ENCODE measurements at regions not wholly inside any gene's neighbourhood (a gene's known extent, or its start where the extent isn't known, plus 50 kb on each side); places are given as distances from the start of the nearest gene placed in this dataset.

GRCh38 chr1:188359315-188359714, 1530.6 kb downstream of the PLA2G4A start:
- no peak for TF ChIP-seq CTCF (IDR thresholded peaks at IDR 0.05)
- no peak for TF ChIP-seq ZFX (IDR thresholded peaks at IDR 0.05; ENCODE audit: borderline replicate concordance)
- H3K27ac ChIP-seq, result no peak overlapping the region

- H3K27ac ChIP-seq, result no peak overlapping the region
- no peak for TF ChIP-seq CTCF (IDR thresholded peaks at IDR 0.05)
- TF ChIP-seq ZFX (IDR thresholded peaks at IDR 0.05; ENCODE audit: borderline replicate concordance), result no peak
Observed at GRCh38 chr1:188363943-188364342, 1535.2 kb downstream of the PLA2G4A start.

GRCh38 chr1:188364927-188365449, 1536.2 kb downstream of the PLA2G4A start:
- no peak overlapping the region for H3K27ac ChIP-seq
- TF ChIP-seq ZFX (IDR thresholded peaks at IDR 0.05; ENCODE audit: borderline replicate concordance) (no peak), CTCF (IDR thresholded peaks at IDR 0.05) (no peak)

GRCh38 chr1:188365874-188366273, 1537.1 kb downstream of the PLA2G4A start:
- TF ChIP-seq ZFX (IDR thresholded peaks at IDR 0.05; ENCODE audit: borderline replicate concordance) (no peak), CTCF (IDR thresholded peaks at IDR 0.05) (no peak)
- H3K27ac ChIP-seq, result no peak overlapping the region

GRCh38 chr1:188367661-188368060, 1538.9 kb downstream of the PLA2G4A start:
- TF ChIP-seq ZFX (IDR thresholded peaks at IDR 0.05; ENCODE audit: borderline replicate concordance), result no peak
- no peak for TF ChIP-seq CTCF (IDR thresholded peaks at IDR 0.05)
- no peak overlapping the region for H3K27ac ChIP-seq

- no peak for TF ChIP-seq ZFX (IDR thresholded peaks at IDR 0.05; ENCODE audit: borderline replicate concordance)
- no peak for TF ChIP-seq CTCF (IDR thresholded peaks at IDR 0.05)
- no peak overlapping the region for H3K27ac ChIP-seq
Observed at GRCh38 chr1:188371295-188371806, 1542.6 kb downstream of the PLA2G4A start.

GRCh38 chr1:188372821-188373220, 1544.1 kb downstream of the PLA2G4A start:
- no peak overlapping the region for H3K27ac ChIP-seq
- no peak for TF ChIP-seq ZFX (IDR thresholded peaks at IDR 0.05; ENCODE audit: borderline replicate concordance)
- TF ChIP-seq CTCF (IDR thresholded peaks at IDR 0.05), result no peak

All from 22Rv1 (cell line).